HFF-Myc (cell line): ENCODE measurements at regions not wholly inside any gene's neighbourhood (a gene's known extent, or its start where the extent isn't known, plus 50 kb on each side); places are given as distances from the start of the nearest gene placed in this dataset.

Experiments
- DNase-seq: peaks from one replicate; pipeline ENCODE4 v3.0.0-alpha.2; 2011; ENCODE audit warnings: low read depth; ENCODE audit errors: extremely low read depth
- H3K4me3 ChIP-seq: replicated peaks from 2 replicates; pipeline ENCODE4 v1.5.1; 2011; ENCODE audit warnings: low read depth, mild to moderate bottlenecking, control low read depth, low read length
- TF ChIP-seq, protein P1 (sequence below): IDR thresholded peaks from 2 replicates; pipeline ENCODE4 v1.5.1; 2012; ENCODE audit warnings: mild to moderate bottlenecking, low read depth, low read length, control low read depth; ENCODE audit errors: missing control alignments

DNA sequence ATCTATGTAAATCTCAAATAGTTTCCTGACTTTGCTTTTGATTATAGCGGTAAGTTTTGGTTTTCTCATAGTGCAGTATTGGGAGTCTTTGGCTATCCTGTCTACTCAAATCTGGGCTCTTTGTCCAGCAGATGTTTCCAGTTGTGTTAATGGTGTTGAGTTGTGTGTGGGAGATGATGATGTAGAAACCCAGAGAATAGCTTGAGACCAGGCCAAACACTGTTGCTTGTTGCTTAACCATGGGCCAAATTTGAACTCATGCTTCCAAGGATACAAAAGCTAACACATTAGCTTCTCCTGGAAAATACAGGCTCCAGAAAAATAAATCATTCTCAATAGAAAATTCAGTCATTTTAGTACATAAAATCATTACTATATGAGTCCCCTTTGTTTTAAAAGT is 82.6 kb upstream of the GYPA start:
- no peak for DNase-seq
- TF ChIP-seq, protein P1, sequence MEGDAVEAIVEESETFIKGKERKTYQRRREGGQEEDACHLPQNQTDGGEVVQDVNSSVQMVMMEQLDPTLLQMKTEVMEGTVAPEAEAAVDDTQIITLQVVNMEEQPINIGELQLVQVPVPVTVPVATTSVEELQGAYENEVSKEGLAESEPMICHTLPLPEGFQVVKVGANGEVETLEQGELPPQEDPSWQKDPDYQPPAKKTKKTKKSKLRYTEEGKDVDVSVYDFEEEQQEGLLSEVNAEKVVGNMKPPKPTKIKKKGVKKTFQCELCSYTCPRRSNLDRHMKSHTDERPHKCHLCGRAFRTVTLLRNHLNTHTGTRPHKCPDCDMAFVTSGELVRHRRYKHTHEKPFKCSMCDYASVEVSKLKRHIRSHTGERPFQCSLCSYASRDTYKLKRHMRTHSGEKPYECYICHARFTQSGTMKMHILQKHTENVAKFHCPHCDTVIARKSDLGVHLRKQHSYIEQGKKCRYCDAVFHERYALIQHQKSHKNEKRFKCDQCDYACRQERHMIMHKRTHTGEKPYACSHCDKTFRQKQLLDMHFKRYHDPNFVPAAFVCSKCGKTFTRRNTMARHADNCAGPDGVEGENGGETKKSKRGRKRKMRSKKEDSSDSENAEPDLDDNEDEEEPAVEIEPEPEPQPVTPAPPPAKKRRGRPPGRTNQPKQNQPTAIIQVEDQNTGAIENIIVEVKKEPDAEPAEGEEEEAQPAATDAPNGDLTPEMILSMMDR: no peak
- no peak overlapping the region for H3K4me3 ChIP-seq

- no peak for DNase-seq
- H3K4me3 ChIP-seq: no peak overlapping the region
- TF ChIP-seq, protein P1: no peak
These were observed 83.1 kb upstream of the GYPA start for GRCh38 chr4:144223661-144224060.

- TF ChIP-seq, protein P1: no peak
- no peak overlapping the region for H3K4me3 ChIP-seq
- DNase-seq: no peak
These were observed 118.8 kb upstream of the GYPA start for GRCh38 chr4:144259285-144259684.

DNA sequence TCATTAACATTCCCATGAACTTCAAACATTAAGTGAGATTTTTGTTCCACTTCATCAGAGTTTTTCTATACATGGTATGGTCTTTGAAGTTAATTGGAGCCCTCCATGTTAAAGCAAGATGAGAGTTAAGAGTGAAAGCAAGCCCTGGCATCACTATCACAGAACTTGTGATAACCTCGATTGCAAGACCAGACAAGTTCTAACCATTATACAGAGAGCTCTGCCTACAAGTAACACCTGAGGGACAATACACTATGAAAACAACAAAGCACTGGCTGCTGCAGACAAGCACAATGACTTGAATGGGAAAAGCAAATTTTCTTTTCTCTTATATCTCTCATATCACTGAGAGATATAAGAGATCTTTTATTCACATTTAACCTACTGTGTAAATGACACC is 126.6 kb upstream of the GYPA start:
- no peak overlapping the region for H3K4me3 ChIP-seq
- TF ChIP-seq, protein P1: no peak
- DNase-seq: no peak

GRCh38 chr4:144280688-144281087 is 140.2 kb upstream of the GYPA start:
- TF ChIP-seq, protein P1: no peak
- DNase-seq: no peak
- no peak overlapping the region for H3K4me3 ChIP-seq

- TF ChIP-seq, protein P1: no peak
- no peak overlapping the region for H3K4me3 ChIP-seq
- no peak for DNase-seq
These were observed 143.0 kb upstream of the GYPA start for GRCh38 chr4:144283526-144283925.

- no peak for DNase-seq
- no peak overlapping the region for H3K4me3 ChIP-seq
- TF ChIP-seq, protein P1: no peak
These were observed 143.5 kb upstream of the GYPA start for GRCh38 chr4:144284026-144284425.
